Nucleus accumbens (tissue), 56 donors: ENCODE measurements at regions not wholly inside any gene's neighbourhood (a gene's known extent, or its start where the extent isn't known, plus 50 kb on each side); places are given as distances from the start of the nearest gene placed in this dataset.

Experiments used
- DNase-seq, 56 donors: peaks; one replicate each; lab custom pipeline; 2025; lab: John Stamatoyannopoulos, UW

DNA sequence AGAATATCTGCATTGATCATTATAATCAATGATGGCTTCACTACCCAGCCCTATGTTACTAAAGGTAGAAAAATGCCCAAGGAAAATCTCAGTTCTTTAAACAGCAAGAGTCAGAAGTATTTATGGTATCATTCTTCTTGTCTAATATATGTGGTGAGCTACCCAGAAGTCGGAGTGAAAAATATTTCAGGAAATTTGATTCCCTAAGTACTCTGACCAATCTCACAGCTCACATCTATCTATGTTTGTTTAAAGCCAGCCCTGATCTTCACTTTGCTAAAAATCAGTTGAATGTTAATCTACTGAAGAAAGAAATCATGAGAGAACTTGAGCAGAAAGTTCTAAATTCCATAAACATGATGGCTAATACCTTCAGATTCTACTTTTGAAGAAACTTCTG lies 522.9 kb upstream of the SLIT2 start:
- no peak for DNase-seq

DNA sequence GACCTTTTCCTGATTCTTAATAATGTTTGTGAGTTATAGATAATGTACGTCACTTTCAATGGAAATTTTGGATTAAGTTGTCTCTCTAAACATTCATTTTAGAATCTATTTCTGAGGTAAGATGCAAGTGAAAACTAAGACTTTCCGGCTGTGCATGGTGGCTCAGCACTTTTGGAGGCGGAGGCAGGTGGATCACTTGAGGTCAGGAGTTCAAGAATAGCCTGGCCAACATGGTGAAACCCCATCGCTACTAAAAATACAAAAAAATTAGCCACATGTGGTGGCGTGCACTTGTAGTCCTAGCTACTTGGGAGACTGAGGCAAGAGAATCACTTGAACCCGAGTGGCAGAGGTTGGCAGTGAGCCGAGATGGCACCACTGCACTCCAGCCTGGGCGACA lies 524.6 kb upstream of the SLIT2 start:
- DNase-seq, result no peak

DNA sequence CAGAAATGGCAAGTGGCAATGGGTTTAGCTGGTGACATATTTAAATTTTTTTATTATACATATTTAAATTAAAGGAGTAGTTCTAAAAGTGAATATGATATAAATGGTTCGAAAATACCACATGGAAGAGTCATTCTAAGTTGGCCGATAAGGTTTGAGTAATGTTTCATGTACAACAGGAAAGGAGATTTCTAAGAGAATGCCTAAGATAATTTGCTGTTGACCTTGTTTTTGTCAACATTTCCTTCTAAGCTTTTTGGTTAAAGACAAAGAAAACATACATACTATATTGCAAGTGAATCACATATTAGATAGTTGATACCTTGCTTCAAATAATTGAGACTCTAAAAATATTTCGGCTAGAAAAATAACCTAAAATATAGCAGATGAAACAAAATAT lies 526.6 kb upstream of the SLIT2 start:
- DNase-seq, result no peak

DNA sequence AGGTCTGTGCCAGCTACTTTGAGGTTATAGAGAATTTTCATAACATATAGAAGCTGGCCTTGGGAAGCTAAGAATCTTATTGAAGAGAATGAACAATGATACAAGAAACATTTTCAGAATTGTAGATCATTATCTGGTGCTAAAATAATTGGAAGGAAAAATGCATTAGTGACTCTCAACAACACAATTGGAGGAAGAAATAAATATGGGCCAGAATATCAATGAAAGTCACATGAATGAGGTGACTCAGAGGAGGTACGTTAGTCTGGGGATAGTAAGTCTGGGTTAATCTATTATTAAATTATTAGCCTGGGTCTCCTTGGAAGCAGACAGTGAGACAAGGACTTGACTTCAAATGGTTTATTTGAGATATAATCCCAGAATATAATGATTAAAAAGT lies 529.3 kb upstream of the SLIT2 start:
- no peak for DNase-seq

DNA sequence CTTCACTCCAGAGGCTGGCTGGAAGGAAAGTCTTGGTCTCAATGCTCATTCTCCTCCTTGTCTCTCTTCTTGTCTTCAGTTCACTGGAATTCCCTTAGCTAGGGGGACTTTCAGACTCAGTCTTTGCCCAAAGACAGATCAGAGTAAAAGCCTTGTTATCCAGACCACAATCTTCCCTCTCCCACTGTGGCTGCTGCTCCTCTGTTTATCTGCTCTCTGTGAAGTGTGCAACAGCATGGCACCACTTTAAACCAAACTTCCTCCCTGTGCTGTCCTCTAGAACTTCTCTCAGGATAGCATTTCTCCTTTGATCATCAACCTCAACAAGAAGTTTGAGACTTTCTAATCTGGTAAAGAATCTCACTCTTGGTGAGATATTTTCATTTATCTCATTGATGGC lies 530.1 kb upstream of the SLIT2 start:
- no peak for DNase-seq

DNA sequence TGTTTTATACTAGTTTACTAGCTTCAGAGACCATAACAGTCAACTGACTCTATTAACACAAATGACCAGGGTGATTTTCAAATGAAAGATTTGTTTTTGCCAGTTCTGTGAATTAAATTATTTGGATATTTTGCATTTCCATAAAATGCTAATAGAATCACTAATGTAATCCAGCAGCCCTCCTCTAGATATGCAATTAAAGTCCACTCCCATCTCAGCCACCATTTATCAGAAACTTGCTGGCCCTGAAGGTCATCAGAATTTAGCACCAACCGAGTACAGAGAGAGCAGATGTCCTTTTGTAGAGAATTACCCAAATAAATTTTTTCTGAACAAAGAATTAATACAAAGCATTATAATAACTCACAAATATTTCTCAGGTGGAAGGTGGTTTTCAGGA lies 531.1 kb upstream of the SLIT2 start:
- no peak for DNase-seq

DNA sequence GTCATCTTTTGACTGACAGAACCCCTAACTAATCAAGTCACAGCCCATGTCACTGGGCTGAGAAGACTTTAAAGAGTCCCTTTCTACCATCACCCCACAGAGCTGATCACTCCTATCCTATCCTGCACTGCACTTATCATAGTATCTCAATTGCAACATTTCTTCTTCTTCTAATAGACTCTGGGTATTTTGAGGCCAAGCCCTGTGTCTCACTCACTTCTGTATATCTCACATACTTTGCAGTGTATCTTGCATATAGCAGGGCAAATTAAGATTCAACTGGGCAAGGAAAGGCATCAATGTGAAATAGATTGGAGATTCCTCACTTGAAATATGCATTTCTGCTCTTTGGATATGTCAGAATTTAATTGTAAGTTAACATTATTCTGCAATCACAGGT lies 531.5 kb upstream of the SLIT2 start:
- DNase-seq, result no peak

DNA sequence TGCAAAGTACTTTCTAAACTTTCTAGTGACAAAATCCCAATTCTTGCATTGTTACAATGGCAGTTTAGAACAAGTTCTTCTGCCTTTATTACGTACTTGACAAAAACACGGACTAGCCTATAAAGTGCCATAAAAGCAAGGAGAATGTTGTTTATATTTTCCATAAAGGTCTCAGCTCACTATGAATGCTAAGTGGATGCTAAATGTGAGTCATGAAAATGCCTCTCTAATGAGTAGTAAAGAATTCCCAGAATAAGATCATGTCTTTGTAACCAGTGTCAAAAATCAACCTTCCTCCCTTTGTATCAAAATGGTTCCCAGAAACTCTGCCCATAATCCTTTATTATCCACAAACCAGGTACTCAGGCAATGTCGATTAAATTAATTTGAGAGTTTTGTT lies 539.8 kb upstream of the SLIT2 start:
- DNase-seq, result no peak

DNA sequence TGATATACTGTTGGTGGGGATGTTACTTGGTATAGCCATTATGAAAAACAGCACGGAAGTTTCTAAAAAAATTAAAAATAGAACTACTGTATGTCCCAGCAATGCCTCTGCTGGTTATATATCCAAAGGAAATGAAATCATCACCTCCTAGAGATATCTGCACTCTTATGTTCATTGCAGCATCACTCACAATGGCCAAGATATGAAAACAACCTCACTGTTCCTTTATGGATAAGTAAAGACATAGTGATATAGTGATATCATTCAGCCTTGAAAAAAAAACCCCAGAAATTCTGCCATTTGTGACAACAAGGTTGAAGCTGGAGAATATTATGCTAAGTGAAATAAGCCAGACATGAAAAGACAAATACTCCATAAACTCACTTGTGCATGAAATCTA lies 543.8 kb upstream of the SLIT2 start:
- no peak for DNase-seq

DNA sequence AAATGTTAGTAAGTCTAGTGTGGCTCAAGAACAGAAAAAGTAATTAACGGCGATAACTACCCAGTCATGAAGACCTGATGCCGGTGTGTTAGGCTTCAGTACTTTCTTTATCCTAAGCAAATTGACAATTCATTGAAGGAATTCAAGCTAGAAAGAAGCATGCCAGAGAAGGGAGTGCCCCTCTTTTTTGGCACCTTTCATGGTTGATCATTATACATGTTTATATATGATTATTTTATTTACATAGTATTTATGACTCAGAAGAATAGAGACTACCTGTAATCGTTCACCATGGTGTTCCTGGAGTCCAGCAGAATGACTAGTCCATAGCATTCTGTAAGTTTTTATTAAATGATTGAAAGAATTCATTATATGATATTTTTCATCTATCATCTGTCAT lies 548.3 kb upstream of the SLIT2 start:
- no peak for DNase-seq

DNA sequence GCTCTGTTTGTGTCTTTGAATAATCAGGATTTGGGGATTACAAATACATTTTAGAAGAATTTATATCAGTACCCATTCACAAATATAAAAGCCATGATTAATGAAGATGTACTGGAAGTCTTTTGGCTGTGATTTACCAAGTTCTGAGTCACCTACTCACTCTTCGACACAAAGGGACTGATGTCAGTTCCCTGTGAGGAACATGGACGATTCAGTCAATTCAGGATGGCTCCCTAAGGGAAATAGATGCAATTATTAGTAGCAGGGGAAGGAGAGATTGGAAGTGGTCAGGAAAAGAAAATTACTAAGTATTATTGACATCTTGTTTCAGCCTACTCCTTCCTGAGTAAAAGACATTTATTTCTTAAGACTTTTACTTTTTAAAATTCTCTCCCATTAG lies 550.7 kb upstream of the SLIT2 start:
- no peak for DNase-seq

DNA sequence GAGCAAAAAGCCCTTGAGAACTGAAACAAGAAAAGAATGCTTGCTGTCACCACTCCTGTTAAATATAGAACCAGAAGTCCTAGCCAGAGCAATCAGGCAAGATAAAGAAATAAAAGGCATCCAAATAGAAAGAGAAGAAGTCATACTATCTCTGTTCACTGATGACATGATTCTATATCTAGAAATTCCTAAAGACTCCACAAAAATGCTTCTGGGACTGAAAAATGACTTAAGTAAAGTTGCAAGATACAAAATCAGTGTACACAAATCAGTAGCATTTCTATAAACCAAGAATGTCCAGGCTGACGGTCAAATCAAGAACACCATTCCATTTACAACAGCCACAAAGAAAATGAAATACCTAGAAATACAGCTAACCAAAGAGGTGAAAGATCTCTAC lies 552.7 kb upstream of the SLIT2 start:
- no peak for DNase-seq

DNA sequence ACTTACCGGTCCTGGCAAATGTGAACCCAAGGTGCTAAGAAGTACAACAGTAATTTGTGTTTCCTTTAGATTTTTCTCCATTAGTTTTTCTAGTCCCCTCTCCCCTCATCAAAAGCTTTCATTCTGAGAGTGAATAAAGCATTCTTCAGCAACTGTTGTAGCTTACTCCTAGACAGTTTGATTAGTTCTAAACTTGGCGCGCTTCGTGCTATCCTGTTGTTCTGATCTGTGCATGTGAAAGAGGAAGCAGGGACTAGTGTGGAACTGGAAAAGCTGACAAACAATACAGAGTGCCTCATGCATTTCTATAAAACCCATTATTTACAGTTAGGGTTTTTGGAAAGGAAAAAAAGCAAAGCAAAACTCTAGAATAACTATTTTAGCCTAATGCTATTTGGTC lies 556.9 kb upstream of the SLIT2 start:
- DNase-seq, result peak in 2 of 56 donors; percentile 1 to 4

DNA sequence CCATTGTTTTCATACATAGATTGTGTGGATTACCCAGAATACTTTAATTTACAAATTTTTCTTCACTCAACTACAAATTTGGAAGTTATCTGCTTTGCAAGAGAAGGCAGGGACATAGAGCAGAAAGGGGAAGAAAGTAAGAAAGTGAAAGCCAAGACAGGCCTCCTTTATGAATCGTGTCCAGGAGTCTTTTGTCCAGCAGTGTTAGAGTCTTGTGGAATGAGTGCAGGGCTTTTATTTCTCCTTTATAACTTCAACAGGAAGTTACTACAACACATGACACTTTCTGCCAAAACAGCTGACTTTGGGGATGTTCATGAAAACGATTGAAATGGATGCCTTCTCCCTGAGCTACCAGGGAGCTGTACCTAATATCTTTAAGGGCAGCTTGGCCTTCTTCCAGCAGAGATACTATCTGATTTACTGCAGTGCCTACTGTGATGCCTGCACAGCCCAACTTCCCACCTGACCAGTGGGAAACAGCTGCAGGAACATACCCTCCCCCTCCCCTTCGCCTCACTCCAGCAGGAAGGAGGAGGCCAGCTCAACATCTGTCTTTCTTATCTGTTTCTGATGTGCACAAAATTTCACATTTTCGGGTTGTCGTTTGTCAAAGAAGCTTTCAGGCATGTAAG lies 557.7 kb upstream of the SLIT2 start:
- DNase-seq, result peak in 1 of 56 donors; percentile 2

DNA sequence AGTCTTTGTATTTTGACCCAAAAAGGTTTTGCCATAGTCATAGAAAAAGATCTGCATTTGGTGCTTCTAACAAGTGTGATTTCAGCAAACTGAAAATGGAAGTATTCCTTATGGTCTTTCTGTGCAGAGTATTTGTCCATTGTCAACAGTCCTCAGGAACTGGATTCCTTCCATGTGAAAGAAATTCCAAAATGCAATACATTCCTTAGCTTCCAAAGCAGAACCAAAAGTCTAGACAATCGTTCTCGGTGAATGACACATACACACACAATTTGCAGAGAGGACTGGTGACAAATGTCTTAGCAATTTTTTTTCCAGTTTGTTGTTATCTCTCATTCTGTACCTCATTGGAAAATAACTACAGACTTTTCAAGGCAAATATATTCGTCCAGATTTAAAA lies 562.2 kb upstream of the SLIT2 start:
- DNase-seq, result no peak

DNA sequence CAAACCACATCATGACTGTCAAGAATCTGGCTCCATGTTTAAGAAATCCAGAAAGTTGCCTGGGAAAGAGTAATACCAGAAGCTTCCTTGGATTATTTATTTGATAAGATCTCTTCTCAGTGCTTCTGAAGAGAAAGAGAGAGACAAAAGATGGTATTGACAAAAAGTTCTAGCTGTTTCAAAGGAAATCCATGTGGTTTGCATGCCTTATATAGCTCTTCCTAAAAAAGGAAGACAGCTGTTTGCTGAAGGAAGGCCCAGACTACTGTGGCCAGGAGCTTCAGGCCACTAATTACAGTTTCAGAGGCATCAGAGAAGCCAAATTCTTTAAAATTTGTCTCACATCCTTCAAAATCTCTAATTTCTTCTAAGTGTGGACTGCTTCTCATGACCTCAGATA lies 565.2 kb upstream of the SLIT2 start:
- DNase-seq, result no peak

DNA sequence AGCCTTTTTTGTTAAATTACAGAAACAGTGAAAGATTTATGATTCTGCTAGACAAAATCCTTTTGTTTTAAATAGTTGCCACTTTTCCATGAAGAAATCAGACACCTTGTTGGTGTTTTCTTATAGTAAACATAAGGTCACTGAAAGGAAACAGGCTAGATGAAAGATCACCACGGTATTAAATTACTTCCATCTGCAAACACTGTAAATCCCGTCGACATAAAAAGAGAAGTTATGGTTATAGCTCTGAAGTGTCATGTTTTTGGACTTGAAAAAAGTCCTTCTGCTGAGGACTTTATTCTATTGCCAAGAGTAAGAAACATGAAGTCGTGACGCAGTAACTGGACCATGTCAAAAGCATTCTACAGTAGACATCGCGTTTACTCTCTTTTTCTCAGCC lies 567.6 kb upstream of the SLIT2 start:
- no peak for DNase-seq

DNA sequence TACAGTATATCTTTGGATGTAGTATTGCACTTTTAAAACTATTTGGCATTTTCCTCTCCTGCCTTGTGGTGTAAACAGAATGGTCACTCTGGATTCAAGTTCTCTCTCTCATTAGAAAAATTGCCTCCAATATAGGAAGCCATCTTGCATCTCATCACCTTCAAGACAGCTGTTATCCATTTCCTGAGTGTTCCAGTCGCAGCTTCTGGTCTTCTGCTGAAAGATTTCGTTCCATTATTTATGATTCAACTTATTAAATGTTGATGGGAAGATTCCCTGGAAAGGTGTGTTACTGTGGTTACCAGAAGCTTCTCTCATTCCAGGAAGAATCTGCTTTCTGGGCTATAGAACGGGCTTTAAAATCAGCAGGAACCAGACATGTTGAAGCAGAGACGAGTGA lies 568.3 kb upstream of the SLIT2 start:
- DNase-seq, result no peak

DNA sequence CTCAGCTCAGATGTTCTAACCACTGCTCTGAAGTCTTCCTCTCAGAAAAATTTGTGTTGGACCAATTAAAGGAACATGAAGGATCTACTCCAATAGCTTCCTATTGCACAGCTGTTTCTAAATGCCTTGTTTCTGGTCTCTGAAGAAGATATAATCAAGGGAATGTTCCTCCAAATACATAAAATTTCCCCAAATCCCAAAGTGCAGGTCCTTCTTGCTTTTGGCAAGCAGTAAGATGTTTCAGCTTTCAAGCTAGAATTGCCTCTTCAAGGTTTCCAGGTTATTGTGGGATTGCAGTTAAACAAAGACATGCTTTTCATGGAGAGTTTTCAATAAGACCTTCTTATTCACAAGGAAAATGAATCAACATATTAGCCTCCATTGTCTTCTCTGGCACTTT lies 574.5 kb upstream of the SLIT2 start:
- no peak for DNase-seq

DNA sequence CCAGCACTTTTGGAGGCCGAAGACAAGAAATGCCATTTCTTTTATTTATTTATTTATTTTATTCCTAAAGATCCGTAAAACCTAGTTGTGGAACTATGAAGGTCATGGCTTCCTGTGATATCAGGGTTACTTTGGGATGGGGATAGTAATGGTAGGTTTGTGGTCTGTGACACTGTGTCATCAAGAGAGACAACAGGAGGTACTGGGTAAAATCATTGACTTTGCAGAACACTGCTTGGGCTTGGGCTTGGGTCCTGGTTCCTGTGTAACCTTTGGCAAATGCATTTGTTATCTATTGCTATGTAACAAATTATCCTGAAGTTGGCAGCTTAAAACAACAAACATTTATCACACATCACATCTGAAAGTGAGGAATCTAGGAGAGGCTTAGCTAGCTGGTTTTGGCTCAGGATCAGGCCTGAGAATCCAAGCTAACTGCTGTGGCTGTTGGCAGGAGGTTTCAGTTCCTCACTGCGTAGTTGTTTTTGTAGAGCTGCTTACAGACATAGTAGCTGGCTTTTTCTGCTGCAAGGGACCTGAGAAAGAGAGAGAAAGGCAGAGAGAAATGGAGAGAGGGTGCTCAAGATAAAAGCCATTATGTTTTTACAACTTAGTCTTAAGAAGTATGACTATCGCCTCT lies 576.4 kb upstream of the SLIT2 start:
- peak in 2 of 56 donors; percentile 3 to 13 for DNase-seq

DNA sequence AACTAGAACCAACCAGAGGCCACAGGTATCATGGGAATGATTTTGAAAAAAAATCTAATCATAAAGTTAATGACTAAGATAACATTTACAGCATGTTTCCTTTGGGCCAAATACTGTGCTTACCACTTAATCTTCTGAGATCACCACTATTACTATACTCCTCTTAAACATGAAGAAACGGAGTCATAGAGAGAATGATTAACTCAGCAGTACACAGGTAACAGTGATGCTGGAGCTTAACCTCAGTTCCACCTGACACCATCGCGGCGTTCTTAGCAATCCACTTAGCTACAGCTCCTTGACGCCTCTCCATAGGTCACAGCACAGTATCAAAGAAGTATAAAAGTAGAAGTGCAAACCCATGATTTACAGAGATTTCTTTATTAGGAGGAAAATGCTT lies 592.6 kb upstream of the SLIT2 start:
- DNase-seq, result no peak

DNA sequence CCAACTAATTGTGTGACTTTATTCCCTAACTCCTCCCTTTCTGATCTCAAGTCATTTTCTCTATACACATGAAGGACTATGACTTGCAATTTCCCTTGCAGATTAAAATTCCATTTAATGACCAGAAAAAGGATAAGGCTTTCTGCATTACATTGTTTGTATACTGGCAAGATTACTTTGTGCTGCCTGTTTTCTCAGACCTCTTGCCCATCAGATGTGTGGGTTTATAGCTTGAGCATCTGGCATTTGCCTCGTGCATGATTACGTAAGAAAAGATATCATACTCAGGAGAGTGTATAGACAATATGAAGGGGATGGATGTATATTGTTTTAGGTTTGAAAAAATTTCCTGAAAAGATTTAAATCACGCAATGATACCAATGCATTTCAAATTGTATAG lies 593.8 kb upstream of the SLIT2 start:
- no peak for DNase-seq

DNA sequence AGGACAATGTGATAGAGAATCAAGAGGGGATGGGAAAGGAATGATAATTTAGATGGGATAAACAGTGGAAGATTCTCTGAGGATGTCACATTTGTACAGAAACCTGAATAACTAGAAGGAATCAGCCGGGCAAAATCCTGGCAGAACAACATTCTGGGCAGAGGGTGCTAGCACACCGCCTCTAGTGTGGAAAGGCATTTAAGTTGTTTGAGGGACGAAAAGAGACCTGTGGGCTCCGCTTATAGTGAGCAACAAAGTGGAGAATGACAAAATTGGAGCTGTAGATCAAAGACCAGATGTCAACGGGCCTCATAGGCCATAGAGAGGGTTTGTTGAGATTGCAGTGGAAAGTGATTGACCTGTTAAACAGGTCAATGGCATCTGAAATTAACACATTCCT lies 596.0 kb upstream of the SLIT2 start:
- no peak for DNase-seq
